K562 (cell line): ENCODE measurements at regions not wholly inside any gene's neighbourhood (a gene's known extent, or its start where the extent isn't known, plus 50 kb on each side); places are given as distances from the start of the nearest gene placed in this dataset.

Source experiments
- CREB1 ChIP-seq, 2 experiments: sonication (generic) in 1 of 2; formaldehyde crosslinking in 1 of 2; IDR thresholded peaks; 2 replicates each; pipeline versions ENCODE4 v1.6.1 to v1.8.0; 2012 to 2022; ENCODE audit warnings: inconsistent platforms in 1 of 2, mild to moderate bottlenecking in 1 of 2, missing genetic modification reagents in 1 of 2, moderate library complexity in 1 of 2
- ELF2 ChIP-seq: fragments of 250-450 bp; sonication (Bioruptor Pico); IDR thresholded peaks from 2 replicates; pipeline ENCODE4 v1.5.0; 2021; ENCODE audit warnings: mild to moderate bottlenecking
- EP300 ChIP-seq: IDR thresholded peaks from 2 replicates; pipeline ENCODE4 v1.6.1; 2012; ENCODE audit warnings: low read length, improper control_type of control experiment
- FOS ChIP-seq: IDR thresholded peaks from 3 replicates; pipeline ENCODE4 v1.6.1; 2011; ENCODE audit not compliant: insufficient read length; ENCODE audit errors: extremely low read depth
- NFIC ChIP-seq: fragments of 450-650 bp; IDR thresholded peaks from 2 replicates; pipeline ENCODE4 v1.6.1; 2017; ENCODE audit warnings: mild to moderate bottlenecking, inconsistent platforms
- SP1 ChIP-seq: sonication (generic); formaldehyde crosslinking; IDR thresholded peaks from 2 replicates; pipeline ENCODE4 v1.8.1; 2022; ENCODE audit warnings: mild to moderate bottlenecking, missing genetic modification reagents
- ZNF217 ChIP-seq: sonication (generic); formaldehyde crosslinking; IDR thresholded peaks from 2 replicates; pipeline ENCODE4 v1.8.0; 2022; ENCODE audit warnings: mild to moderate bottlenecking, missing genetic modification reagents
- ZZZ3 ChIP-seq: fragments of 450-650 bp; IDR thresholded peaks from 2 replicates; pipeline ENCODE4 v1.6.1; 2016; ENCODE audit warnings: antibody characterized with exemption, mild to moderate bottlenecking, moderate library complexity
- TF ChIP-seq, protein P1 (sequence below): IDR thresholded peaks from 2 replicates; pipeline ENCODE4 v1.6.1; 2012; ENCODE audit warnings: low read depth, low read length, improper control_type of control experiment, borderline replicate concordance
- TF ChIP-seq, protein P2 (sequence below), 3 experiments: IDR thresholded peaks in 2 of 3; conservative IDR thresholded peaks in 1 of 3; 2 replicates each; pipeline ENCODE4 v1.5.1; 2011 to 2012; ENCODE audit warnings: low read length in 3 of 3, mild to moderate bottlenecking in 3 of 3, control low read depth in 2 of 3, improper control_type of control experiment in 1 of 3, inconsistent platforms in 1 of 3, low read depth in 1 of 3, mixed read lengths in 1 of 3, moderate library complexity in 1 of 3; ENCODE audit not compliant: insufficient read depth in 2 of 3

DNA sequence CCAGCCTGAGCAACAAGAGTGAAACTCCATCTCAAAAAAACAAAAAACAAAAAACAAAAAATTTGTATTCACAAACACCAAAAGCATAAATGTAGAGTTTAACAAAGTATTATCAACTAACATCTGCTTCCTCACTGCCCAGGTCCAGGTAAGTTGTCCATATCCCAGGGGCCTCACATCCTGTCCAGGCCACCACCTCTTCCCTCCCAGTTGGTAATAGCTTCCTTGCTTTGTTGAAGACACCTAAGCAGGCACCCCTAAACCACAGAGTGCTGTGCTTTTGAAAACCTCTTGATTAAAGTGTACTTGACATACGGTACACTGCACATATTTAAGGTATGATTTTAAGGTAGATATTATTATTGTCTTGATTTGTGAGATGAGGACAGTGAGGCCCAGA lies 299.8 kb downstream of the SHQ1 start:
- TF ChIP-seq ELF2 (CRISPR knock-in tag), result no peak
- TF ChIP-seq NFIC, result no peak
- TF ChIP-seq CREB1 (IDR thresholded peaks at IDR 0.05), result no peak
- no peak for TF ChIP-seq CREB1 (CRISPR knock-in tag; IDR thresholded peaks at IDR 0.05)
- no peak for TF ChIP-seq FOS
- no peak for TF ChIP-seq SP1 (CRISPR knock-in tag)
- no peak for TF ChIP-seq EP300
- TF ChIP-seq, protein P1, sequence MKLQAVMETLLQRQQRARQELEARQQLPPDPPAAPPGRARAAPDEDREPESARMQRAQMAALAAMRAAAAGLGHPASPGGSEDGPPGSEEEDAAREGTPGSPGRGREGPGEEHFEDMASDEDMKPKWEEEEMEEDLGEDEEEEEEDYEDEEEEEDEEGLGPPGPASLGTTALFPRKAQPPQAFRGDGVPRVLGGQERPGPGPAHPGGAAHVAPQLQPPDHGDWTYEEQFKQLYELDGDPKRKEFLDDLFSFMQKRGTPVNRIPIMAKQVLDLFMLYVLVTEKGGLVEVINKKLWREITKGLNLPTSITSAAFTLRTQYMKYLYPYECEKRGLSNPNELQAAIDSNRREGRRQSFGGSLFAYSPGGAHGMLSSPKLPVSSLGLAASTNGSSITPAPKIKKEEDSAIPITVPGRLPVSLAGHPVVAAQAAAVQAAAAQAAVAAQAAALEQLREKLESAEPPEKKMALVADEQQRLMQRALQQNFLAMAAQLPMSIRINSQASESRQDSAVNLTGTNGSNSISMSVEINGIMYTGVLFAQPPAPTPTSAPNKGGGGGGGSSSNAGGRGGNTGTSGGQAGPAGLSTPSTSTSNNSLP, result no peak
- TF ChIP-seq, protein P2, sequence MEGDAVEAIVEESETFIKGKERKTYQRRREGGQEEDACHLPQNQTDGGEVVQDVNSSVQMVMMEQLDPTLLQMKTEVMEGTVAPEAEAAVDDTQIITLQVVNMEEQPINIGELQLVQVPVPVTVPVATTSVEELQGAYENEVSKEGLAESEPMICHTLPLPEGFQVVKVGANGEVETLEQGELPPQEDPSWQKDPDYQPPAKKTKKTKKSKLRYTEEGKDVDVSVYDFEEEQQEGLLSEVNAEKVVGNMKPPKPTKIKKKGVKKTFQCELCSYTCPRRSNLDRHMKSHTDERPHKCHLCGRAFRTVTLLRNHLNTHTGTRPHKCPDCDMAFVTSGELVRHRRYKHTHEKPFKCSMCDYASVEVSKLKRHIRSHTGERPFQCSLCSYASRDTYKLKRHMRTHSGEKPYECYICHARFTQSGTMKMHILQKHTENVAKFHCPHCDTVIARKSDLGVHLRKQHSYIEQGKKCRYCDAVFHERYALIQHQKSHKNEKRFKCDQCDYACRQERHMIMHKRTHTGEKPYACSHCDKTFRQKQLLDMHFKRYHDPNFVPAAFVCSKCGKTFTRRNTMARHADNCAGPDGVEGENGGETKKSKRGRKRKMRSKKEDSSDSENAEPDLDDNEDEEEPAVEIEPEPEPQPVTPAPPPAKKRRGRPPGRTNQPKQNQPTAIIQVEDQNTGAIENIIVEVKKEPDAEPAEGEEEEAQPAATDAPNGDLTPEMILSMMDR (IDR thresholded peaks at IDR 0.05 in 2 of 3, conservative IDR thresholded peaks at IDR 0.05 in 1 of 3; ENCODE audit: insufficient read depth in 2 of 3, low read depth in 1 of 3, low read length in 3 of 3), result no peak
- no peak for TF ChIP-seq ZNF217
- no peak for TF ChIP-seq ZZZ3
